Calu3 (cell line): ENCODE measurements at regions not wholly inside any gene's neighbourhood (a gene's known extent, or its start where the extent isn't known, plus 50 kb on each side); places are given as distances from the start of the nearest gene placed in this dataset.
"Not testable (repeated sequence)": the region's sequence is repeated elsewhere in the genome, so short reads cannot be mapped to it uniquely, and the experiment has no call there.

Experiments
- BruUV-seq: library from RNA; stranded (reverse); fragments of 400-500 nt; replicated peaks from 2 replicates; lab custom pipeline; 2021; lab: Mats Ljungman, UMichigan
- CTCF ChIA-PET: fragments of 300-600 bp; sonication (Branson Sonifier 250); formaldehyde crosslinking; loops from one replicate; lab custom pipeline; 2022; ENCODE audit warnings: antibody characterized with exemption; lab: Charles Lee
- DNase-seq: peaks from one replicate; pipeline ENCODE4 v3.0.0; 2022
- H3K27ac Mint-ChIP-seq: one replicate; pipeline ENCODE4 v1.8.0; 2022; ENCODE audit warnings: mixed read lengths; ENCODE audit not compliant: unreplicated experiment
- H3K27me3 Mint-ChIP-seq: one replicate; pipeline ENCODE4 v1.8.0; 2022; ENCODE audit warnings: mixed read lengths; ENCODE audit not compliant: unreplicated experiment
- H3K36me3 Mint-ChIP-seq: one replicate; pipeline ENCODE4 v1.8.0; 2022; ENCODE audit warnings: mild to moderate bottlenecking, moderate library complexity, mixed read lengths; ENCODE audit not compliant: insufficient read depth, unreplicated experiment
- H3K4me1 Mint-ChIP-seq: one replicate; pipeline ENCODE4 v1.8.0; 2022; ENCODE audit warnings: mild to moderate bottlenecking, low read depth, mixed read lengths; ENCODE audit not compliant: unreplicated experiment
- H3K4me3 Mint-ChIP-seq: one replicate; pipeline ENCODE4 v1.8.0; 2022; ENCODE audit warnings: mild to moderate bottlenecking, low read depth, moderate library complexity, mixed read lengths; ENCODE audit not compliant: unreplicated experiment
- H3K9me3 Mint-ChIP-seq: one replicate; pipeline ENCODE4 v1.8.0; 2022; ENCODE audit warnings: low read depth, mixed read lengths; ENCODE audit not compliant: unreplicated experiment
- CTCF ChIP-seq: fragments of 200-600 bp; IDR thresholded peaks from one replicate; pipeline ENCODE4 v1.8.0; 2022; ENCODE audit warnings: antibody characterized with exemption; ENCODE audit not compliant: unreplicated experiment
- intact Hi-C: fragments of 100-400 bp; cut with micrococcal nuclease; formaldehyde crosslinking; loops from one replicate; pipeline ENCODE4 v1.10.0; 2022; ENCODE audit not compliant: unreplicated experiment

DNA sequence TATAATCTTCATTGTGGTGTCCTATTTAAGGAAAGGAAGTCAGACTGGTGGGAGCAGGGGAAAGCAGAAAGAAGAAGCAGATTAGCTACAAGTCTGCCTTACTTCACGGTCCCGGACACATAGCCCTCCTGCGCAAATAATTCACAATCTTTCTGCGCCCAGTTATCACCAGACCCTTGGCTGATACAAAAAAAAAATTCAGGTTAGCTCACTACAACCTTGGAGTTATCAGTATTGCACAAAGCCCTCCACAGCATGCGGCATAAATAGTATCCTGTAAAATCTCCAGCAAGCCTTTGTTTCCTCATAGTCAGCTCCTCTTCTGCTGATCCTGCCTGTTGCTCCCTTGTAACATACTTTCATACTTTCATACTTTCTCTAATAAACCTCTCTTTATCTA lies 148.6 kb upstream of the FUT9 start:
- no peak for DNase-seq
- CTCF ChIA-PET = interaction anchor here (0.8 kb wide), 1 partner anchor 563 kb away, joined by 3 read pairs; no protein-coding TSS in a partner anchor
- BruUV-seq = no TSS peak
- Mint-ChIP-seq H3K27ac (no peak overlapping the region), H3K27me3 (no peaks in the 10 kb centered on the region), H3K9me3 (peaks cover 4% of the 10 kb centered on the region), H3K4me3 (no peak overlapping the region), H3K4me1 (no peaks in the 10 kb centered on the region), H3K36me3 (no peaks in the 10 kb centered on the region)
- TF ChIP-seq CTCF = no peak
- intact Hi-C loops = loop anchor here (1.0 to 5.0 kb wide), 2 partner anchors 180 to 503 kb away; no protein-coding TSS in a partner anchor

GRCh38 chr6:95877480-95877879 lies 138.3 kb upstream of the FUT9 start:
- CTCF ChIA-PET = no interaction called here
- Mint-ChIP-seq H3K27ac (peak overlapping the region; percentile 60), H3K36me3 (no peaks in the 10 kb centered on the region), H3K4me1 (peaks cover 12% of the 10 kb centered on the region), H3K9me3 (no peaks in the 10 kb centered on the region), H3K27me3 (no peaks in the 10 kb centered on the region), H3K4me3 (peak overlapping the region; percentile 24)
- TF ChIP-seq CTCF = no peak
- no TSS peak for BruUV-seq
- no peak for DNase-seq
- intact Hi-C loops = no loop called here

DNA sequence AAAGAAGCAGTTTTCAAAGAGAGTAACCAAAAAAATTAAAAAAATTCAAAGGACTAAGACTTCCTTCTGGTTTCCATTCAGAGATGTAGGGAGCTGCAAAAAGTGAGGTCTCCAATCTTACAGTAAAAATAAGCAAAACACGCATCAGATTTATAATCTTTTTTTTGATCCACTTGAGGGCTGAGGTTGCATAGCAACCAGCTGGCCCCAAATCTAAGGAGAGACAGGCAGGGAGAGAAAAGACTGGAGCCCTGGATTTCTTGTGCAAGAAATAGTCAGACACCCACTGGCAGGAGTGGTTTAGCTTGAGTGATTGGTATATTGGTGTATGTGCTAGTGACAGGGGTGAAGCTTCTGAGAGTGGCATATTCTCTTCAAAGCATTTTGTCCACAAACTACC lies 135.9 kb upstream of the FUT9 start:
- no TSS peak for BruUV-seq
- Mint-ChIP-seq H3K9me3 (no peaks in the 10 kb centered on the region), H3K36me3 (no peaks in the 10 kb centered on the region), H3K4me3 (no peak overlapping the region), H3K27ac (no peak overlapping the region), H3K27me3 (no peaks in the 10 kb centered on the region), H3K4me1 (peaks cover 12% of the 10 kb centered on the region)
- TF ChIP-seq CTCF = no peak
- CTCF ChIA-PET = no interaction called here
- DNase-seq = no peak
- intact Hi-C loops = no loop called here

DNA sequence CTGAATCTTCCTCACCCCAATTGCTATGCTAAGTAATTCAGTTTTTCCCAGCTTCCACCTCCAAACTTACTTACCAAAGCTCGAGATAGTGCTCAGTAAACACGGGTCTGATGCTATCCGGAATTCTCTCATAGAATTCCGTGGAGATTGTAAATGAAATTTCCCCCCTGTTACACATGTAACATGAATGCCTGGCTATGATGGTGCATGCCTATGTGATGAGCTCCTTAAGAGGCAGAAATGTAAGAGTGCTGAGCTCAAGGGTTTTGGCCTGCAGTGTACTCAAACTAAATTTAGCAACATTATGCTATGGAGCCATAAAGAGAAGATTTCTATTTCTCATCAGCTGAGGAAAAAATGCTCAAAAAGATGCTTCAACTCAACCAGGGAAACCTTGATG lies 133.4 kb upstream of the FUT9 start:
- Mint-ChIP-seq H3K9me3 (no peaks in the 10 kb centered on the region), H3K27me3 (no peaks in the 10 kb centered on the region), H3K4me1 (peaks cover 8% of the 10 kb centered on the region), H3K27ac (no peak overlapping the region), H3K36me3 (no peaks in the 10 kb centered on the region), H3K4me3 (no peak overlapping the region)
- intact Hi-C loops = no loop called here
- no peak for DNase-seq
- CTCF ChIA-PET = no interaction called here
- no TSS peak for BruUV-seq
- TF ChIP-seq CTCF = no peak

- DNase-seq, H3K27ac Mint-ChIP-seq, BruUV-seq, H3K27me3 Mint-ChIP-seq, CTCF ChIA-PET, H3K9me3 Mint-ChIP-seq, intact Hi-C loops, H3K4me3 Mint-ChIP-seq, H3K4me1 Mint-ChIP-seq, H3K36me3 Mint-ChIP-seq: not testable (repeated sequence)
Observed at GRCh38 chr6:95888711-95889110, 127.1 kb upstream of the FUT9 start.
